ENCODE measurements at regions not wholly inside any gene's neighbourhood (a gene's known extent, or its start where the extent isn't known, plus 50 kb on each side); places are given as distances from the start of the nearest gene placed in this dataset.

DNA sequence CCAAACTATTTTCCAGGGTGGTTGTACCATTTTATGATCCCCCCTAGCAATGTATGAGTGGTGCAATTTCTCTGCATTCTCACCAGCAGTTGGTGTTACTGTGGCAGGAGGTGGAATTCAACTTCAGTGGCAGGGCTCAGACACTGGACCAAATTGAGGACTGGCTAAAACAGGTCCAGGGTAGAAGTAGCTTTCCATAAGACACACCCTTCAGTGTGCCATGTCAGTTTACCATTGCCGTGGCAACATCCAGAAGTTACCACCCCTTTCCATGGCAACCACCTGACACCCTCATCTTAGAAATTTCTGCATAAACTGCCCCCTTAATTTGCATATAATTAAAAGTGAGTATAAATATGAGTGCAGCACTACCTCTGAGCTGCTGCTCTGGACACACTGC is 180.7 kb upstream of the GGTLC1 start:
- TF ChIP-seq FOXM1 (IDR thresholded peaks at IDR 0.05; ENCODE audit: borderline replicate concordance, low read depth): no peak

DNA sequence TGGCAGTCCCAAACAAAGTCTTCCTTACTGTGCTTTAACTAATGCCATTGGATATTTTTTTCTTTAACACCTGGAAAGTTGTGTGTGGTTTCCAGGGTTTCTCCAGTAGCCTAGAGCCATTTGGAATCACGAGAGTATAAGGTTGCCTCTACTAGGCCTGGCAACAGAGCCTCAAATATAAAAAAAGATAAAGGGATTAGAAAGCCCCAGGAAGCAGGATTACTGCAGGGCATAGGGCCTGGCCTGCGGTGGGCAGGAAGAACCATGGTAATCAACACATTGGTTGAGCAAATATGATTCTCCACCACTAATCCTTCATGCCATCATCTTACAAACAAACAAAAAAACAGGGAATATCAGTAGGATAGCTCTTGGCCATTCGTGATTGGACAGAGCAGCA is 177.8 kb upstream of the GGTLC1 start:
- TF ChIP-seq REST (IDR thresholded peaks at IDR 0.05; ENCODE audit: low read depth) (no peak), CREB1 (IDR thresholded peaks at IDR 0.05; ENCODE audit: low read depth) (no peak), FOXM1 (IDR thresholded peaks at IDR 0.05; ENCODE audit: borderline replicate concordance, low read depth) (no peak), TCF12 (IDR thresholded peaks at IDR 0.05; ENCODE audit: low read depth) (no peak), RAD21 (IDR thresholded peaks at IDR 0.05; ENCODE audit: low read depth) (no peak), MAX (IDR thresholded peaks at IDR 0.05) (no peak), TAF1 (IDR thresholded peaks at IDR 0.05; ENCODE audit: low read depth) (no peak), YY1 (IDR thresholded peaks at IDR 0.05; ENCODE audit: low read depth) (no peak), USF1 (IDR thresholded peaks at IDR 0.05) (no peak), TEAD4 (IDR thresholded peaks at IDR 0.05) (no peak), EP300 (IDR thresholded peaks at IDR 0.05; ENCODE audit: borderline replicate concordance) (no peak), ZBTB7A (IDR thresholded peaks at IDR 0.05; ENCODE audit: low read depth) (no peak), NFIC (IDR thresholded peaks at IDR 0.05) (no peak), EGR1 (IDR thresholded peaks at IDR 0.05) (no peak), CEBPB (IDR thresholded peaks at IDR 0.05) (no peak)

GRCh38 chr20:24166123-24166381 is 177.5 kb upstream of the GGTLC1 start:
- TF ChIP-seq CEBPB (IDR thresholded peaks at IDR 0.05) (no peak), TCF12 (IDR thresholded peaks at IDR 0.05; ENCODE audit: low read depth) (no peak), USF1 (IDR thresholded peaks at IDR 0.05) (no peak), TEAD4 (IDR thresholded peaks at IDR 0.05) (no peak)

GRCh38 chr20:24165301-24166122 is 176.9 kb upstream of the GGTLC1 start:
- TF ChIP-seq CREB1 (IDR thresholded peaks at IDR 0.05; ENCODE audit: low read depth) (no peak), NFIC (IDR thresholded peaks at IDR 0.05) (no peak), REST (IDR thresholded peaks at IDR 0.05; ENCODE audit: low read depth) (no peak), TCF12 (IDR thresholded peaks at IDR 0.05; ENCODE audit: low read depth) (no peak)

- TF ChIP-seq REST (IDR thresholded peaks at IDR 0.05; ENCODE audit: low read depth): no peak
- TF ChIP-seq CREB1 (IDR thresholded peaks at IDR 0.05; ENCODE audit: low read depth): no peak
- TF ChIP-seq RAD21 (IDR thresholded peaks at IDR 0.05; ENCODE audit: low read depth): peak; percentile 59
These were observed 175.8 kb upstream of the GGTLC1 start for GRCh38 chr20:24164360-24164759.

DNA sequence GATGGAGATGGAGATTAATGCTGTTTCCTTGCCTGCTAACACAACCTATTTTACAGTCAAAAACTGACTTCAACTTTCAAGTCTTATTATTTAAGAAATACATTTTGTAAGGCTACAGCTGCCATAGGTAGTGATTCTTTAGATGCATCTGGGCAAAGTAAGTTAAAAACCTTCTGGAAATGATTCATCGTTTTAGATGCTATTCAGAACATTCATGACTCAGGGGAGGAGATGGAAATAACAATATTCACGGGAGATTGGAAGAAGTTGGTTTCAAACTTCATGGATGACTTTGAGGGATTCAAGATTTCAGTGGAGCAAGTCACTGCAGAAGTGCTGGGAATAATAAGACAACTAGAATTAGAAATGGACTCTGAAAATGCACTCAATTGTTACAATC is 174.9 kb upstream of the GGTLC1 start:
- no peak for TF ChIP-seq TCF12 (IDR thresholded peaks at IDR 0.05; ENCODE audit: low read depth)
- TF ChIP-seq MAX (IDR thresholded peaks at IDR 0.05): no peak
- TF ChIP-seq TAF1 (IDR thresholded peaks at IDR 0.05; ENCODE audit: low read depth): no peak
- no peak for TF ChIP-seq USF1 (IDR thresholded peaks at IDR 0.05)
- no peak for TF ChIP-seq EGR1 (IDR thresholded peaks at IDR 0.05)
- no peak for TF ChIP-seq YY1 (IDR thresholded peaks at IDR 0.05; ENCODE audit: low read depth)
- TF ChIP-seq FOXM1 (IDR thresholded peaks at IDR 0.05; ENCODE audit: borderline replicate concordance, low read depth): no peak
- no peak for TF ChIP-seq ZBTB7A (IDR thresholded peaks at IDR 0.05; ENCODE audit: low read depth)
- no peak for TF ChIP-seq EP300 (IDR thresholded peaks at IDR 0.05; ENCODE audit: borderline replicate concordance)
- TF ChIP-seq NFIC (IDR thresholded peaks at IDR 0.05): no peak
- TF ChIP-seq TEAD4 (IDR thresholded peaks at IDR 0.05): no peak
- TF ChIP-seq CEBPB (IDR thresholded peaks at IDR 0.05): no peak
- no peak for TF ChIP-seq CREB1 (IDR thresholded peaks at IDR 0.05; ENCODE audit: low read depth)

Data from Ishikawa (cell line).